OCI-LY1 (cell line): ENCODE measurements at regions not wholly inside any gene's neighbourhood (a gene's known extent, or its start where the extent isn't known, plus 50 kb on each side); places are given as distances from the start of the nearest gene placed in this dataset.

Experiments
- H2AFZ ChIP-seq: fragments of 200-600 bp; sonication (generic), shearing (Covaris generic); 2 replicates; pipeline ENCODE4 v1.6.0; 2014; ENCODE audit warnings: antibody characterized with exemption, mild to moderate bottlenecking, low read length
- H3F3A ChIP-seq: fragments of 200-600 bp; sonication (generic), shearing (Covaris generic); 2 replicates; pipeline ENCODE4 v1.6.0; 2014; ENCODE audit warnings: mild to moderate bottlenecking, antibody characterized with exemption, low read length, moderate library complexity; ENCODE audit not compliant: insufficient read depth
- H3K27ac ChIP-seq: fragments of 200-600 bp; sonication (generic); 2 replicates; pipeline ENCODE4 v1.5.1; 2014; ENCODE audit warnings: low read length, mixed run types, mild to moderate bottlenecking, low read depth; ENCODE audit not compliant: poor library complexity, severe bottlenecking
- H3K27me3 ChIP-seq: fragments of 200-600 bp; sonication (generic); 2 replicates; pipeline ENCODE4 v1.6.0; 2014; ENCODE audit warnings: antibody characterized with exemption, mild to moderate bottlenecking, low read length, moderate library complexity; ENCODE audit not compliant: insufficient read depth
- H3K36me3 ChIP-seq: fragments of 200-600 bp; sonication (generic); 2 replicates; pipeline ENCODE4 v1.6.1; 2014; ENCODE audit warnings: mild to moderate bottlenecking, antibody characterized with exemption, low read length, moderate library complexity, mixed read lengths; ENCODE audit not compliant: insufficient read depth
- H3K4me1 ChIP-seq: fragments of 200-600 bp; sonication (generic); 2 replicates; pipeline ENCODE4 v1.5.1; 2014; ENCODE audit warnings: mild to moderate bottlenecking, low read length, moderate library complexity; ENCODE audit not compliant: insufficient read depth, severe bottlenecking
- H3K4me2 ChIP-seq: fragments of 200-600 bp; sonication (generic), shearing (Covaris generic); 2 replicates; pipeline ENCODE4 v1.6.1; 2014; ENCODE audit warnings: low read length
- H3K4me3 ChIP-seq: fragments of 200-600 bp; sonication (generic); 2 replicates; pipeline ENCODE4 v1.5.1; 2014; ENCODE audit warnings: low read length, low read depth, mild to moderate bottlenecking, mixed read lengths; ENCODE audit not compliant: poor library complexity, severe bottlenecking
- H3K79me2 ChIP-seq: fragments of 200-600 bp; shearing (Covaris generic); 2 replicates; pipeline ENCODE4 v1.6.1; 2016; ENCODE audit warnings: mixed run types, low read length, mixed read lengths; ENCODE audit not compliant: insufficient read depth
- H3K9ac ChIP-seq: fragments of 200-600 bp; sonication (generic), shearing (Covaris generic); 2 replicates; pipeline ENCODE4 v1.6.1; 2014; ENCODE audit warnings: mild to moderate bottlenecking, low read length, mixed read lengths
- H3K9me2 ChIP-seq: fragments of 200-600 bp; sonication (generic), shearing (Covaris generic); 2 replicates; pipeline ENCODE4 v1.6.1; 2014; ENCODE audit warnings: low read depth, mild to moderate bottlenecking, low read length, mixed read lengths
- H3K9me3 ChIP-seq: fragments of 200-600 bp; shearing (Covaris generic); 2 replicates; pipeline ENCODE4 v1.6.1; 2014; ENCODE audit warnings: low read length, mixed read lengths
- H4K20me1 ChIP-seq: fragments of 200-600 bp; sonication (generic), shearing (Covaris generic); 2 replicates; pipeline ENCODE4 v1.6.0; 2016; ENCODE audit warnings: mild to moderate bottlenecking, low read length; ENCODE audit not compliant: insufficient read depth
- CTCF ChIP-seq: fragments of 200-600 bp; sonication (generic), shearing (Covaris generic); IDR thresholded peaks from 2 replicates; pipeline ENCODE4 v1.5.1; 2017; ENCODE audit warnings: mild to moderate bottlenecking, antibody characterized with exemption, low read length, moderate library complexity, mixed read lengths
- EZH2 ChIP-seq: fragments of 200-600 bp; sonication (generic), shearing (Covaris generic); IDR thresholded peaks from 2 replicates; pipeline ENCODE4 v1.8.0; 2017; ENCODE audit warnings: borderline replicate concordance, mixed run types, mild to moderate bottlenecking, antibody characterized with exemption, low read length, moderate library complexity, mixed read lengths

- Histone ChIP-seq H3K9me2 (no peaks in the 10 kb centered on the region), H3F3A (0 out of 2 replicates have a peak, but pooled peaks cover 5% of the 10 kb centered on the region), H3K27ac (peak overlapping the region; percentile 97), H3K27me3 (no peaks in the 10 kb centered on the region), H2AFZ (no peak overlapping the region), H3K79me2 (peaks cover 10% of the 10 kb centered on the region), H3K4me2 (peak overlapping the region; percentile 73), H3K9ac (peak overlapping the region; percentile 85), H3K36me3 (0 out of 2 replicates have a peak, but pooled peaks cover 5% of the 10 kb centered on the region), H3K9me3 (no peaks in the 10 kb centered on the region), H4K20me1 (no peaks in the 10 kb centered on the region), H3K4me3 (peak overlapping the region; percentile 49), H3K4me1 (peaks cover 93% of the 10 kb centered on the region)
- no peak for TF ChIP-seq CTCF
- TF ChIP-seq EZH2, result no peak
These were observed 80.9 kb downstream of the DAD1 start for GRCh38 chr14:22508150-22508457.

GRCh38 chr14:22506778-22507351, 82.2 kb downstream of the DAD1 start:
- Histone ChIP-seq H3K9ac (peak overlapping the region; percentile 85), H3K27me3 (no peaks in the 10 kb centered on the region), H3K4me2 (peak overlapping the region; percentile 73), H3K9me3 (no peaks in the 10 kb centered on the region), H4K20me1 (no peaks in the 10 kb centered on the region), H3K4me1 (peaks cover 93% of the 10 kb centered on the region), H3K27ac (peak overlapping the region; percentile 97), H3K36me3 (0 out of 2 replicates have a peak, but pooled peaks cover 5% of the 10 kb centered on the region), H3K4me3 (peak overlapping the region; percentile 49), H2AFZ (no peak overlapping the region), H3K9me2 (no peaks in the 10 kb centered on the region), H3F3A (0 out of 2 replicates have a peak, but pooled peaks cover 5% of the 10 kb centered on the region), H3K79me2 (peaks cover 10% of the 10 kb centered on the region)
- TF ChIP-seq CTCF, result no peak
- no peak for TF ChIP-seq EZH2

- no peaks in the 10 kb centered on the region for H3K27me3 ChIP-seq
- no peaks in the 10 kb centered on the region for H4K20me1 ChIP-seq
- peak overlapping the region; percentile 97 for H3K27ac ChIP-seq
- no peaks in the 10 kb centered on the region for H3K9me3 ChIP-seq
- 0 out of 2 replicates have a peak, but pooled peaks cover 5% of the 10 kb centered on the region for H3K36me3 ChIP-seq
- H3K4me2 ChIP-seq, result peak overlapping the region; percentile 73
- H3F3A ChIP-seq, result 0 out of 2 replicates have a peak, but pooled peaks cover 5% of the 10 kb centered on the region
- peak overlapping the region; percentile 49 for H3K4me3 ChIP-seq
- TF ChIP-seq EZH2 (no peak), CTCF (no peak)
- H3K9me2 ChIP-seq, result no peaks in the 10 kb centered on the region
- H3K4me1 ChIP-seq, result peaks cover 93% of the 10 kb centered on the region
- peak overlapping the region; percentile 85 for H3K9ac ChIP-seq
- H3K79me2 ChIP-seq, result peaks cover 12% of the 10 kb centered on the region
- H2AFZ ChIP-seq, result no peak overlapping the region
These were observed 82.7 kb downstream of the DAD1 start for GRCh38 chr14:22506378-22506710.
